ENCODE measurements at regions not wholly inside any gene's neighbourhood (a gene's known extent, or its start where the extent isn't known, plus 50 kb on each side); places are given as distances from the start of the nearest gene placed in this dataset.
"Not testable (repeated sequence)": the region's sequence is repeated elsewhere in the genome, so short reads cannot be mapped to it uniquely, and the experiment has no call there.

GRCh38 chr9:1171546-1171945 lies 121.4 kb downstream of the DMRT2 start:
- no peaks in the 10 kb centered on the region for H3K27me3 Mint-ChIP-seq
- no peaks in the 10 kb centered on the region for H3K36me3 Mint-ChIP-seq (ENCODE audit: low read depth)
- DNase-seq, result no peak
- no peaks in the 10 kb centered on the region for H3K4me1 Mint-ChIP-seq
- H3K4me3 Mint-ChIP-seq, result no peak overlapping the region
- H3K9me3 Mint-ChIP-seq, result no peaks in the 10 kb centered on the region
- ChIA-PET POLR2A (no interaction called here), CTCF (no interaction called here)
- H3K27ac Mint-ChIP-seq, result no peak overlapping the region

GRCh38 chr9:1173211-1173610 lies 123.1 kb downstream of the DMRT2 start:
- Mint-ChIP-seq H3K4me1 (no peaks in the 10 kb centered on the region), H3K27ac (no peak overlapping the region), H3K27me3 (no peaks in the 10 kb centered on the region), H3K4me3 (no peak overlapping the region), H3K36me3 (ENCODE audit: low read depth) (no peaks in the 10 kb centered on the region), H3K9me3 (no peaks in the 10 kb centered on the region)
- no peak for DNase-seq
- POLR2A ChIA-PET, result no interaction called here
- CTCF ChIA-PET, result no interaction called here

- H3K27me3 Mint-ChIP-seq, result no peaks in the 10 kb centered on the region
- no peaks in the 10 kb centered on the region for H3K36me3 Mint-ChIP-seq (ENCODE audit: low read depth)
- POLR2A ChIA-PET, result no interaction called here
- H3K4me1 Mint-ChIP-seq, result no peaks in the 10 kb centered on the region
- CTCF ChIA-PET, result no interaction called here
- H3K9me3 Mint-ChIP-seq, result no peaks in the 10 kb centered on the region
- no peak overlapping the region for H3K27ac Mint-ChIP-seq
- no peak for DNase-seq
- no peak overlapping the region for H3K4me3 Mint-ChIP-seq
Measured at GRCh38 chr9:1173993-1174392, 123.8 kb downstream of the DMRT2 start.

- no peaks in the 10 kb centered on the region for H3K27me3 Mint-ChIP-seq
Measured at GRCh38 chr9:1179366-1179765, 129.2 kb downstream of the DMRT2 start.

GRCh38 chr9:1184146-1184545 lies 134.0 kb downstream of the DMRT2 start:
- H3K36me3 Mint-ChIP-seq (ENCODE audit: low read depth), result no peaks in the 10 kb centered on the region
- CTCF ChIA-PET, result no interaction called here
- POLR2A ChIA-PET, result no interaction called here
- H3K4me1 Mint-ChIP-seq, result no peaks in the 10 kb centered on the region
- no peak overlapping the region for H3K4me3 Mint-ChIP-seq
- no peak overlapping the region for H3K27ac Mint-ChIP-seq
- H3K27me3 Mint-ChIP-seq, result no peaks in the 10 kb centered on the region
- peaks cover 6% of the 10 kb centered on the region for H3K9me3 Mint-ChIP-seq
- DNase-seq, result no peak

More at GRCh38 chr9:1179366-1179765, 129.2 kb downstream of the DMRT2 start:
- POLR2A ChIA-PET, result interaction anchor here (0.6 kb wide), 1 partner anchor 85 kb away, joined by 3 read pairs; no protein-coding TSS in a partner anchor
- Mint-ChIP-seq H3K9me3 (no peaks in the 10 kb centered on the region), H3K4me1 (no peaks in the 10 kb centered on the region), H3K27ac (no peak overlapping the region), H3K4me3 (no peak overlapping the region), H3K36me3 (ENCODE audit: low read depth) (no peaks in the 10 kb centered on the region)
- DNase-seq, result no peak
- CTCF ChIA-PET, result no interaction called here

GRCh38 chr9:1187137-1187536 lies 137.0 kb downstream of the DMRT2 start:
- POLR2A ChIA-PET; DNase-seq; H3K27ac Mint-ChIP-seq; H3K36me3 Mint-ChIP-seq (ENCODE audit: low read depth); H3K4me1 Mint-ChIP-seq; CTCF ChIA-PET; H3K27me3 Mint-ChIP-seq; H3K4me3 Mint-ChIP-seq: not testable (repeated sequence)
- peaks cover 11% of the 10 kb centered on the region for H3K9me3 Mint-ChIP-seq

- H3K27me3 Mint-ChIP-seq; POLR2A ChIA-PET; H3K27ac Mint-ChIP-seq; H3K4me3 Mint-ChIP-seq; H3K4me1 Mint-ChIP-seq; CTCF ChIA-PET; H3K9me3 Mint-ChIP-seq; H3K36me3 Mint-ChIP-seq (ENCODE audit: low read depth); DNase-seq: not testable (repeated sequence)
Measured at GRCh38 chr9:1195636-1196035, 145.5 kb downstream of the DMRT2 start.

GRCh38 chr9:1198085-1198484 lies 147.9 kb downstream of the DMRT2 start:
- no peak overlapping the region for H3K27ac Mint-ChIP-seq
- no peak for DNase-seq
- CTCF ChIA-PET, result no interaction called here
- no peak overlapping the region for H3K4me3 Mint-ChIP-seq
- H3K4me1 Mint-ChIP-seq, result no peaks in the 10 kb centered on the region
- H3K36me3 Mint-ChIP-seq (ENCODE audit: low read depth), result no peaks in the 10 kb centered on the region
- H3K27me3 Mint-ChIP-seq, result no peaks in the 10 kb centered on the region
- H3K9me3 Mint-ChIP-seq, result no peaks in the 10 kb centered on the region
- POLR2A ChIA-PET, result no interaction called here

- H3K9me3 Mint-ChIP-seq, result no peaks in the 10 kb centered on the region
- DNase-seq, result no peak
- ChIA-PET CTCF (no interaction called here), POLR2A (no interaction called here)
- H3K27me3 Mint-ChIP-seq, result no peaks in the 10 kb centered on the region
- no peak overlapping the region for H3K4me3 Mint-ChIP-seq
- H3K36me3 Mint-ChIP-seq (ENCODE audit: low read depth), result no peaks in the 10 kb centered on the region
- H3K27ac Mint-ChIP-seq, result no peak overlapping the region
- no peaks in the 10 kb centered on the region for H3K4me1 Mint-ChIP-seq
Measured at GRCh38 chr9:1200847-1201251, 150.7 kb downstream of the DMRT2 start.

GRCh38 chr9:1201262-1201661 lies 151.1 kb downstream of the DMRT2 start:
- Mint-ChIP-seq H3K36me3 (ENCODE audit: low read depth) (no peaks in the 10 kb centered on the region), H3K4me3 (no peak overlapping the region), H3K27ac (no peak overlapping the region), H3K9me3 (no peaks in the 10 kb centered on the region), H3K27me3 (no peaks in the 10 kb centered on the region), H3K4me1 (no peaks in the 10 kb centered on the region)
- POLR2A ChIA-PET, result no interaction called here
- DNase-seq, result no peak
- CTCF ChIA-PET, result no interaction called here

- no peak overlapping the region for H3K27ac Mint-ChIP-seq
- no peak for DNase-seq
- no peaks in the 10 kb centered on the region for H3K36me3 Mint-ChIP-seq (ENCODE audit: low read depth)
- H3K27me3 Mint-ChIP-seq, result no peaks in the 10 kb centered on the region
- H3K4me3 Mint-ChIP-seq, result no peak overlapping the region
- H3K9me3 Mint-ChIP-seq, result no peaks in the 10 kb centered on the region
- POLR2A ChIA-PET, result no interaction called here
- no peaks in the 10 kb centered on the region for H3K4me1 Mint-ChIP-seq
- CTCF ChIA-PET, result interaction anchor here (0.6 kb wide), 1 partner anchor 118 kb away, joined by 3 read pairs; no protein-coding TSS in a partner anchor
Measured at GRCh38 chr9:1201901-1202300, 151.7 kb downstream of the DMRT2 start.

- no peaks in the 10 kb centered on the region for H3K4me1 Mint-ChIP-seq
- no peaks in the 10 kb centered on the region for H3K9me3 Mint-ChIP-seq
- no peak for DNase-seq
- no peak overlapping the region for H3K4me3 Mint-ChIP-seq
- POLR2A ChIA-PET, result no interaction called here
- no peaks in the 10 kb centered on the region for H3K27me3 Mint-ChIP-seq
- no peaks in the 10 kb centered on the region for H3K36me3 Mint-ChIP-seq (ENCODE audit: low read depth)
- H3K27ac Mint-ChIP-seq, result no peak overlapping the region
- CTCF ChIA-PET, result interaction anchor here (0.6 kb wide), 1 partner anchor 117 kb away, joined by 3 read pairs; no protein-coding TSS in a partner anchor
Measured at GRCh38 chr9:1202512-1203280, 152.5 kb downstream of the DMRT2 start.

GRCh38 chr9:1207686-1208085 lies 157.5 kb downstream of the DMRT2 start:
- no peak overlapping the region for H3K27ac Mint-ChIP-seq
- ChIA-PET CTCF (no interaction called here), POLR2A (no interaction called here)
- DNase-seq, result no peak
- no peaks in the 10 kb centered on the region for H3K4me1 Mint-ChIP-seq
- H3K4me3 Mint-ChIP-seq, result no peak overlapping the region
- no peaks in the 10 kb centered on the region for H3K36me3 Mint-ChIP-seq (ENCODE audit: low read depth)
- H3K27me3 Mint-ChIP-seq, result no peaks in the 10 kb centered on the region
- no peaks in the 10 kb centered on the region for H3K9me3 Mint-ChIP-seq

GRCh38 chr9:1208157-1208556 lies 158.0 kb downstream of the DMRT2 start:
- Mint-ChIP-seq H3K27me3 (no peaks in the 10 kb centered on the region), H3K27ac (no peak overlapping the region), H3K36me3 (ENCODE audit: low read depth) (no peaks in the 10 kb centered on the region), H3K4me1 (no peaks in the 10 kb centered on the region), H3K4me3 (no peak overlapping the region), H3K9me3 (no peaks in the 10 kb centered on the region)
- no peak for DNase-seq
- POLR2A ChIA-PET, result no interaction called here
- CTCF ChIA-PET, result no interaction called here
